GM06990 (cell line): ENCODE measurements at regions not wholly inside any gene's neighbourhood (a gene's known extent, or its start where the extent isn't known, plus 50 kb on each side); places are given as distances from the start of the nearest gene placed in this dataset.

ENCODE experiments used
- DNase-seq: peaks from one replicate; pipeline ENCODE4 v3.0.0-alpha.2; 2011; ENCODE audit not compliant: insufficient read length; ENCODE audit errors: extremely low read depth
- H3K27me3 ChIP-seq: replicated peaks from 2 replicates; pipeline ENCODE4 v1.6.0; 2011; ENCODE audit warnings: low read length; ENCODE audit not compliant: control insufficient read depth, insufficient read depth
- H3K36me3 ChIP-seq: 2 replicates; pipeline ENCODE4 v1.5.1; 2011; ENCODE audit warnings: low read length; ENCODE audit not compliant: control insufficient read depth, insufficient read depth
- H3K4me3 ChIP-seq: replicated peaks from 2 replicates; pipeline ENCODE4 v1.5.1; 2011; ENCODE audit warnings: low read depth, mild to moderate bottlenecking, control low read depth, low read length
- CTCF ChIP-seq: IDR thresholded peaks from 2 replicates; pipeline ENCODE4 v1.5.1; 2011; ENCODE audit warnings: low read length, control low read depth, mild to moderate bottlenecking, inconsistent platforms; ENCODE audit not compliant: insufficient read depth, poor library complexity, severe bottlenecking

DNA sequence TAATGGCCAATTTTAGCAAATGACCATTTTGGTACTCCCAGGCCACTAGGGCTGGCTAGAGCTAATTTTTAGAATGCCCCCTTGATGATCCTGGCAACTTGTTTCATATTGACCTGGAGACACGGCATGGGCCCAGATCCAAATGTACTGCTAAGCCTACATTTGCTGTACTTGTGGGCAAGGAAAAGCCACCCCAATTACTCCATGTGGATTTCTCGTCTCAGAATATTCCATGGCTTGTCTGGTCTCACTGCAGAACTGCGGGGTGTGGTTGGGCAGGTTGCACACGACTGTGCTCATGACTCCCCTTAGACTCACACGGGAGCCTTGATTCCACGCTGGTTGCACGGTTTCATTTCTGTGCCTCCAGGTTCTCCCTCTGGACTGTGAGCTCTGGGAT is 140.9 kb downstream of the RPLP1 start:
- DNase-seq: no peak
- no peak overlapping the region for H3K4me3 ChIP-seq
- no peak for TF ChIP-seq CTCF
- peaks cover 11% of the 10 kb centered on the region for H3K27me3 ChIP-seq
- no peaks in the 10 kb centered on the region for H3K36me3 ChIP-seq

DNA sequence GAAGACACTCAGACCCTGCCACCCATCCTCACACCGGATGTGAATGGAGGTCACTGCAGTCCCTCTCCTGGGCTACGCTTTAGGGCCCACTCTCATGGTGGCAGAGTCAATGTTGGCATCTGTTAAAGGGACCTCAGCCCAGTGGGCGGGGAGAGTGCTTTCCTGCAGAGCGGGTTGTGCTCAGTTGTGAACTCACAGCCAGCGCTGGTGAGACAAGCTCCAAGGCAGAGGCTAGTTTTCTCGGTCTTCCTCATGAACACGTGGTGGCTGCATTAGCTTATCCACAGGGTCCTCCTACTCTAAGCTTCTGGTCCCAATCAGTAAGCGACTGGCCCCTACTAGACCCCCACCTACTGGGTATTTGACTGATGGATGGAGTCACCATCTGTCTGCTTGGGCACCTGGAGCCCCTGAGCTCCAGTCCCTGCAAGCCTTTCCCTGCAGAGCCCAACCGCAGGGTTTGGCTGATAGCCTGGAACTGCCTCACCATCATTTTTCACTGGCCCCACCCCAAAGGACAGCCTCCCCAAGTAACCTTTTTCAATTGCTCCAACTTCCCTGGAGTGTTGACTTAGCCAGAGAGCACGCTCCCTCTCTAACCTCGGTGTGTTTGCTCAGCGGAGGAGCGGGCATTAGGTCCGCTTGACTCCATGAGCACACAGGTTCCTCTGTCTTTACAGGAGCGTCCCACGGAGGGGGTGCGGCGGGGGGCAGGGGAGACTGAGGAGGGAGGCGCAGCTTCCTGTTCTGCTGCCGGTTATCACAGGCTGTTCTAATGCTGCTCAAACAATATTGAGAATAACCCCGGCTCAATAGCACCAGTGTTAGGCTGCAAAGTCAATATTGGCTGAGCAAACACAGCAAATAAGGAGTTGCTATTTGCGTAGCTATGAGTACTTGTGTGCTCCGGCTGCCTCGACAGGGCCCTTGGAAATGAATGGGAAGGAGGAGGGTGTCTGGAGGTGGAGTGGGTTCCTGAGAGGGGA is 141.7 kb downstream of the RPLP1 start:
- no peak for DNase-seq
- Histone ChIP-seq H3K27me3 (peaks cover 11% of the 10 kb centered on the region), H3K4me3 (no peak overlapping the region), H3K36me3 (no peaks in the 10 kb centered on the region)
- TF ChIP-seq CTCF: no peak

GRCh38 chr15:69595009-69595791 is 142.6 kb downstream of the RPLP1 start:
- DNase-seq: no peak
- Histone ChIP-seq H3K36me3 (no peaks in the 10 kb centered on the region), H3K27me3 (peaks cover 8% of the 10 kb centered on the region), H3K4me3 (no peak overlapping the region)
- no peak for TF ChIP-seq CTCF

- Histone ChIP-seq H3K36me3 (no peaks in the 10 kb centered on the region), H3K4me3 (no peak overlapping the region), H3K27me3 (peaks cover 10% of the 10 kb centered on the region)
- DNase-seq: no peak
- TF ChIP-seq CTCF: no peak
These were observed 144.5 kb downstream of the RPLP1 start for GRCh38 chr15:69597061-69597592.

- peaks cover 10% of the 10 kb centered on the region for H3K27me3 ChIP-seq
- no peaks in the 10 kb centered on the region for H3K36me3 ChIP-seq
- no peak for DNase-seq
These were observed 146.7 kb downstream of the RPLP1 start for GRCh38 chr15:69599271-69599670.

More at GRCh38 chr15:69599271-69599670, 146.7 kb downstream of the RPLP1 start:
- H3K4me3 ChIP-seq: no peak overlapping the region
- TF ChIP-seq CTCF: no peak
